Esophagus muscularis mucosa (tissue), 4 donors: ENCODE measurements at regions not wholly inside any gene's neighbourhood (a gene's known extent, or its start where the extent isn't known, plus 50 kb on each side); places are given as distances from the start of the nearest gene placed in this dataset.

Source experiments
- EP300 ChIP-seq: sonication (generic); formaldehyde crosslinking; IDR thresholded peaks from one replicate; pipeline ENCODE4 v1.6.1; 2017; ENCODE audit warnings: antibody characterized with exemption
- POLR2A ChIP-seq: fragments of 450-650 bp; IDR thresholded peaks from one replicate; pipeline ENCODE4 v1.6.1; 2017; ENCODE audit warnings: antibody characterized with exemption, moderate library complexity, mild to moderate bottlenecking, low read depth
- POLR2AphosphoS5 ChIP-seq, 2 donors: sonication (generic); formaldehyde crosslinking; IDR thresholded peaks; one replicate each; pipeline ENCODE4 v1.6.1; 2017; ENCODE audit warnings: antibody characterized with exemption in 2 of 2
- TF ChIP-seq, protein P1 (sequence below), 3 experiments: fragments of 200-600 bp in 2 of 3; fragments of 450-650 bp in 1 of 3; sonication (generic) in 2 of 3; IDR thresholded peaks; one replicate each; pipeline ENCODE4 v1.5.1; 2017 to 2019; ENCODE audit warnings: antibody characterized with exemption in 3 of 3, mild to moderate bottlenecking in 2 of 3, moderate library complexity in 1 of 3

DNA sequence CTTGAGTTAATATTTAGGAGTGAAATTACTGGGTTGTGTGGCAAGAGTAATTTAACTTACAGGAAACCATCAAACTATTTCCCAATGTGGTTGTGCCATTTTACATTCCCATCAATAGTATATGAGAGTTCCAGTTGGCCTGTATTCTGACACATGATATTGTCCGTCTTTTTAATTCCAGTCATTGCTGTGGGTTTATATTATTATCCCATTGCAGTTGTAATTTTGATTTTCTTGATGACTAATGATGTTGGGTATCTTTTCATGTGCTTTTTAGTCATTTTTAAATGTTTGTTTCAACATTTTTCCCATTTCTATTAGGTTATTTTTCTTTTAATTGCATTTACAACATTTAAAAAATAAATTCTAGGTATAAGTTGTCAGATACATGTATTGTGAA is 614.0 kb downstream of the UTRN start:
- TF ChIP-seq, protein P1, sequence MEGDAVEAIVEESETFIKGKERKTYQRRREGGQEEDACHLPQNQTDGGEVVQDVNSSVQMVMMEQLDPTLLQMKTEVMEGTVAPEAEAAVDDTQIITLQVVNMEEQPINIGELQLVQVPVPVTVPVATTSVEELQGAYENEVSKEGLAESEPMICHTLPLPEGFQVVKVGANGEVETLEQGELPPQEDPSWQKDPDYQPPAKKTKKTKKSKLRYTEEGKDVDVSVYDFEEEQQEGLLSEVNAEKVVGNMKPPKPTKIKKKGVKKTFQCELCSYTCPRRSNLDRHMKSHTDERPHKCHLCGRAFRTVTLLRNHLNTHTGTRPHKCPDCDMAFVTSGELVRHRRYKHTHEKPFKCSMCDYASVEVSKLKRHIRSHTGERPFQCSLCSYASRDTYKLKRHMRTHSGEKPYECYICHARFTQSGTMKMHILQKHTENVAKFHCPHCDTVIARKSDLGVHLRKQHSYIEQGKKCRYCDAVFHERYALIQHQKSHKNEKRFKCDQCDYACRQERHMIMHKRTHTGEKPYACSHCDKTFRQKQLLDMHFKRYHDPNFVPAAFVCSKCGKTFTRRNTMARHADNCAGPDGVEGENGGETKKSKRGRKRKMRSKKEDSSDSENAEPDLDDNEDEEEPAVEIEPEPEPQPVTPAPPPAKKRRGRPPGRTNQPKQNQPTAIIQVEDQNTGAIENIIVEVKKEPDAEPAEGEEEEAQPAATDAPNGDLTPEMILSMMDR (IDR thresholded peaks at IDR 0.05): no peak
- TF ChIP-seq EP300 (no peak), POLR2AphosphoS5 (IDR thresholded peaks at IDR 0.05) (no peak), POLR2A (no peak)
